ENCODE measurements at regions not wholly inside any gene's neighbourhood (a gene's known extent, or its start where the extent isn't known, plus 50 kb on each side); places are given as distances from the start of the nearest gene placed in this dataset.

DNA sequence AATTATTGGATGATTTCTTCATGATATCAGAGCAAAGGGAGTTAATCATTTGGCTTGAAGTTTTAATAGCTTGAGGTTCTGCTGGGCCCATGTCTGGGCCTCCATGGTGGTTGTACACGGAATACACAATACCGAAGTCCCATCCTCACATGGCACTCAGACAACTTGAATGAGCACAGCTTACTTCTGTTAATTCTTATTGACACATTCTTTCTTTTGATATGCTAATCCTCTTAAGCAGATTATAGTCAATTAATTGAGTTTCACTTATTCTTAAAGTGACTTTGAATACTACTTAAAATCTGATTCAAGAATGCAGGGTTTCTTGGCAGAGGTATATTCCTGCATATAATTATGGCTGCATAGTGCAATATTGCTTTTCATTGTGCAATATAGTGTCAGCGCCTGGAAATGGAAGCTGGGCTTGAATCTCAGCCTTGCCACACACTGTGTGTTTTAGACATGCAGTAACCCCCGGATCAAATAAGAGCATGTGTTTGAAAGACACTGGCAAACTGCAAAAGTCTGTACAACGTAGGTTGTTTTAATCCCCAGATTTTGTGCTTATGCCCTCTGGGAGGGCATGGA is 543.5 kb upstream of the ADARB2 start:
- TF ChIP-seq CTCF (IDR thresholded peaks at IDR 0.05) (no peak), POLR2A (IDR thresholded peaks at IDR 0.05) (no peak)
